Germinal center (tissue), 1 donor: ENCODE measurements at regions not wholly inside any gene's neighbourhood (a gene's known extent, or its start where the extent isn't known, plus 50 kb on each side); places are given as distances from the start of the nearest gene placed in this dataset.

Source experiments
- DNase-seq: peaks from one replicate; pipeline ENCODE4 v3.0.0; 2012; ENCODE audit warnings: mixed read lengths, low spot score

DNA sequence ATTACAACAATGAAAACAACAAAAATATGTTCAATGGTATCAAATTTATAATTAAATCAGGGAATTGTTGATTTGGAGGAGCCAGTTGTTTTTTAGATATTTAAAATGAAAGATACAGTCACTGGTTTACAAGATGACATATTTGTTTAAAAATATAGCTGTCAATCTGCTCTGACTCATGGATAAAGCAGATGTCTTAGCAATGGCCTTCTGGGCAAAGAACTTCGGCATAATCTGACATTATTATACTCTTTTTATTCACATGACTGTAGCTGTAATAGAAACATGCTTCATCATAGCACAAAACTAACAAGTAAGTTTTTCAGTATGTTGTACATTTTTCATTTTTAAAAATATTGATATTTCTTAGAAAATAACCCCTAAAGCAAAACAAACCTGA is 267.4 kb downstream of the CENPW start:
- DNase-seq: no peak

DNA sequence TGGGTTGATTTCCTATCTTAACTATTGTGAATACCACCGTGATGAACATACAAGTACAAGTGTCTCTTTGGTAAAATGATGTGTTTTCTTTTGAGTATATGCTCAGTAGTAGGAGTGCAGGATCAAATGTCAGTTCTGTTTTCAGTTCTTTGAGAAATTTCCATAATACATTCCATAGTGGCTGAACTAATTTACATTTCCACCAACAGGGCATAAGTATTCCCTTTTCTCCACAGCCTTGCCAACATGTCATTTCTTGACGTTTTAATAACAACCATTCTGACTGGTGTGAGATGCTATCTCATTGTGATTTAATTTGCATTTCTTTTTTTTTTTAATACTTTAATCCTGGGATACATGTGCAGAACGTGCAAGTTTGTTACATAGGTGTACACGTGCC is 268.8 kb downstream of the CENPW start:
- DNase-seq: no peak

DNA sequence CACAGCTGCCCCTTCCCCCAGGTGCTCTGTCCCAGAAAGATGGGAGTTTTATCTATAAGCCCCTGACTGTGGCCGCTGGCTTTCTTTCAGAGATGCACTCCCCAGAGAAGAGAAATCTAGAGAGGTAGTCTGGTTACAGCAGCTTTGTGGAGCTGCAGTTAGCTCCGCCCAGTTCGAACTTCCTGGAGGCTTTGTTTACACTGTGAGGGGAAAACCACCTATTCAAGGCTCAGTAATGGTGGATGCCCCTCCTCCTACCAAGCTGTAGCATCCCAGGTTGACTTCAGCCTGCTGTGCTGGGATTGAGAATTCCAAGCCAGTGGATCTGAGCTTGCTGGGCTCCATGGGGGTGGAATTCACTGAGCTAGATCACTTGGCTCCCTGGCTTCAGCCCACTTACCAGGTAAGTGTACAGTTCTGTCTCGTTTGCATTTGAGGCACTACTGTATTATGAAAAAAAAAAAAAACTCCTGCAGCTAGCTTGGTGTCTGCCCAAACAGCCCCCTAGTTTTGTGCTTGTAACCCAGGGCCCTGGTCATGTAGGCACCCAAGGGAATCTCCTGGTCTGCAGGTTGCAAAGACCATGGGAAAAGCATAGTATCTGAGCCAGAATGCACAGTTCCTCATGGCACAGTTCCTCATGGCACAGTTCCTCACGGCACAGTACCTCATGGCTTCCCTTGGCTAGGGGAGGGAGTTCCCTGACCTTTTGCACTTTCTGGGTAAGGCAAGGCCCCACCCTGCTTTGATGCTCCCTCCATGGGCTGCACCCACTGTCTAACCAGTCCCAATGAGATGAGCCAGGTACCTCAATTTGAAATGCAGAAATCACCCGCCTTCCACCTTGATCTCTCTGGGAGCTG is 275.0 kb downstream of the CENPW start:
- DNase-seq: no peak

DNA sequence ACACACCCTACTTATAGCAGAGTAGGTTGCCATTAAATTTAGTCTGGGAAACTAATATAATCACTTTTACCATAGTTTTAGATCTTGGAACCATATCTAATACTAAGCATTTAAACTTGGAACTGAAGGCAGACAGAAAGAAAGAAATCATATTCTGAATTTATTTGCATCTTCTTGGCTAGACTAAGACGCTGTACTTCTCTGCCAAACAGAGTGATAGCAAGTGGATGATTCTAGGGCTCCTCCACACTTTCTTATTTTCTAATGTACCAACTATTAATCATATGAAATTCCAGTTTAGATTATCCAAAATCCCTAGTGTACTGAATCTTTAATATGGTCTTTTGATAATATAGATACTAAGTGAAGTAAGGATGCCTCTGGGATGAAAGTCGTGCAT is 277.0 kb downstream of the CENPW start:
- no peak for DNase-seq

DNA sequence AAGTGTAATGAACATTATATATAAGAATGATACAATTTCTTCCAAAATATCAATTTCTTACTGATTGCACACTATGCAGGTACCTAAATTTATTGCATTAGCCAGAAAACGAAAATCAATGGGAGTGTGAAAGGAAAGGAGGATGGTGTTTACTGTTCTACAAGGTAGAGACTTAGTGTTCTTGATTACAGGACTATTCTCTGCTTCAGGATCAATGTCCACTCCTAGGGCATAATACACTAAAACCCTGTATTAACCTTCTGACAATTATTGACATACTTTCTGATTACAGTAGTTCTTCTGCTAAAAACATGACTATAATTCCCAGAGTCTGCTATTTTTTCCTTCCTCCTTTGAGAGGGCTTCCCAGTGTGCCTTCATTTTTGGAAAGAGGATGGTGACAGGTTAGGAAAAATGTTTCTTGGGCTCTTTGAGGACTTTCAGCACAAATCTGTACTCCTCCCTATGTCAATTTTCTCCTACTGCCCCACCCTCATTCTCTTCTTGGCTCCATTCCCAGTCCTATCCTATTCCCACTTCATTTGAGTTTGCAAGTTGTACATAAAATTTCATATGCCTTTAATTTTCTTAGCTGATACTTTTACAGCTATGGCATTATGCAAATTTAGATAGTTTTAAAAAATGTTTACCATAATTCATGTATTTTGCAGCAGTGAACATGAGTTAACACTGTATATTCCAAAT is 278.9 kb downstream of the CENPW start:
- DNase-seq: no peak

DNA sequence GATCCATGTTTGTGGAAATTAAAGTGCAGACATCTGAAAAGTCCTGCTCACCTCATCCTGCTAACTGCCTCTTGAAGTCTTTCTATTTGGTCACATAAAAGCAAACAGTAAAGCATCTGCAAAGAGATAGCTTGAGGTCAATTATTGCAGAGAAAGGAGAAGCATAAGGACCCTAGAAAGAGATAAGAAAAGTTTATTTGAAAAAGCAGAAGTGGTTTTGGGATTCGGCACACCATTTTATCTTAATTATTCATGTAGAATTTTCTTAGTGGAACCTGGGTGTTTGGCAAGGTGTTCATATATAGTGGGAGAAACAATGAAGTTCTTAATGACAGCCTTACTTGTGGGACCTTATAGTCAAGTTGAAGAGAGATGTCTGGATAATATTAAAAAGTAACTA is 280.8 kb downstream of the CENPW start:
- no peak for DNase-seq

DNA sequence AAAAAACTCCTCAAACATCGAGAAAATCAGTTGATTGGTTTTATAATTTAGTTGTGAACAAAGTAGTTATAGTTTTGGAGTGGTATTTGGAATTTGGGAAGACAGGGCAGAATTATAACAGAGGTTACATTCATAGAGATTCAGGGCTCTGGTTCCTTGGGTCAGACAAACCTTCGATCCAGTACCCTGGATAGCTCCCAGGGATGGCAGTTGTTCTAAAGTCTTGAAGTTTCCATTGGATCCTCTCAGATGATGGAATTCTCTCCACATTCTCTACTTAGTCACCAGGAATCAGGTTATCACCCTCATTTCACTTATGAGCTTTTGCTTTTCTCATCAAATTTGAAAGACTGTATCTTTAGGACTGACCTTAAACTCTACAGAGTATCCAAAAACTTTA is 285.1 kb downstream of the CENPW start:
- DNase-seq: no peak

DNA sequence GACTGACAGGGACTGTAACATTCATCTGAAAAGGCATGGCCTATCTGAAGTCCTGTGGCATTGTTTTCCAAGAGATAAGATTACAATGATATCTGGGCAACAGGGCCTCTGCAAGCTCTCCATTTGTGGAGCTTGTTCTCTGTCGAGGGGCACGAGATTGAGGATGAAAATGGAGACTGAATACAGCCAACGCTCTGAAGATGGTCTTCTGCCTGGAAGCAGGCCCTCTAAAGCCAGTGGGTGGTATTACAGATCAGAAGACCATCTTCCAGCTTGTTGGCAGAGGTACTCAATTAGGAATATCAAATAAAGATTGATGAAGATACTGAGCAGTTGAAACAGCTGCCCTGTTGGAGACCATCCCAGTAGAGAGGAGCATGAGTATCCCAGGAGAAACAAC is 288.2 kb downstream of the CENPW start:
- DNase-seq: no peak

DNA sequence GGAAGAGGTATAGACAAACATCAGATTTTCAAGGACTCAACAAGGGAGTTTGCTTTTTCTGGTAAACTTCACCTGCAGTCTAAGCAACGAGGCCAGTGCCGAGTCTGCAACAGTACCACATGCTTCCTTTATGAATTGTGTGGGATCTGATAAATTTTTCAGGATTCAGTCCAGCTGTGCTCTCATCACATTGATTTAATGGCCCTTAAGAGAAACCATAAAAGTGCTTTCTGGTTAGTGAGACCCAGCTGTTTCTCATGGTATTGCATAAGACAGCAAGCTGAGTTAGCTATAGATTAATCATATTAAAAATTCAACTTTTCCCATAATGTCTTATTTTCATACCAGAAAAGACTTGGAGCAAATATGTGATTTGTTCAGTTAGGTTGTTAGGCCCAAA is 291.4 kb downstream of the CENPW start:
- no peak for DNase-seq

DNA sequence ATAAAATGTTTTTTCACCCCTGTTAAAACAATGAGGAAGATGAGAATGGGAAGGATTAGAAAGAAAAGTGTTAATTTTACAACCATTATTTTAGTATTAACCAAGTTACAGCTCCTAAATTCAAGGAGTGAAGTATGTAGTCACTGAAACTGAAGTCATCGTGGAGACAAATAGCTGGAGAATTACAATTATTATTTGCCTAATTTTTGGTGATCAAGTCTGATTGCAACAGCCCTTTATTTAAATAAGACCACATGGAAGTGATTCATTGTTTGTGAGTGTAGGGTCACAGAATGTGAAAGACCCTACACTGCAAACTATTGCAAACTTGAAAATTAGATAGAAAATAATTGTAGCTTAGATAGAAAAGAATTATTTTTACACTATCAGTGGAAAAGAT is 292.4 kb downstream of the CENPW start:
- no peak for DNase-seq

DNA sequence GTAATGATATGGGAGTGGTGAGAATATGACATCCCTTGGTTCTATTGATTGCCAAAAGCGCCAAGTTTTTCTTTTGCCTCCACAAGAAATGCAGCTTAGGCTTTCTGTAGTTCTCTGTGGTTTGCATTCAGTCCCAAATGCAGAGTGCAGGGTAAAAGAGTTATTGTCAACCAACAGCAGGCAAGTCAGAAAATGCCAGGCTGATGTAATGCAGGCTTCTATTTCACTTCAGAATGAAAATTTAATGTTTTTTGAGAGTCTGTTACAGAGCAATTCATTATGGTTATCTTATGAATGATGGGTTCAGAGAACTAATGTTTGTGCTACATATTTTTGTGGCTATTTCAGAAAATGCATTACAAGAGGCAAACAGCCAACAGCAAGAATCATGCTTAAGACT is 293.5 kb downstream of the CENPW start:
- no peak for DNase-seq

DNA sequence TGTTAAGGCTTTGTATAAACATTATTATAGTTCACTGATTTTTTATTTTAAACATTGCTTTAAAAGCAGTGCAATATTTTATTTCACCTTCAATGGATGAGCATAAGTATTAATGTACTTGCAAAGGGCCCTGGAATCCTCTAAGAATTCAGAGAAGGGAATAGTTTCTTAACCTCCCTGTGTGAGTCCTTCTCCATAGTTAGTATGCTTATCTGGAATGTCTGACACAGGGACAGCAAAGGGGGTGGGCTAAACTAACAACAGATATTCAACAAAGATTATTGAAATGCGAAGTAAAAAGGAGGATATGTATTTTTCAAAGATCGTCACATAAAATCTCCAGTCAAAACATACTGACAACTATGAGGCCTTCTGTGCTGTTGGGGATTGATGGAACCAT is 300.4 kb downstream of the CENPW start:
- DNase-seq: no peak

DNA sequence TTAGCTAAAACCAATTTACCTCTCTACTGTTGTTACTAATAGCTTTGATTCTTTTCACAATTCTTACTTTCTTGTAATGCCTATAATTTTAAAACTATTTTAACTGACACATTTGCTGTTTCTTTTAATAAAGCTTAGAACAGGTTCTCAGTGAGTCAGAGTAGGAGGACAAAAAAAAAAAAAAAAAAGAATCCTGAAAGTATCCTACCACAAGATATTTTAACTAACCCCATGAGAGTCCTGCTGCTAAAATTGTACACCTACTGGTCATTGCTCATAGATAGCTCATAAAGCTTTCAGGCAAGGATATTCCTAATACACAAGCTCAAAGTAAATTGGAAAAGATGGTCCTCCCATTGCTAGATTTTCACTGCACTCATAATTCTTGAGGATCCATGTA is 301.0 kb downstream of the CENPW start:
- no peak for DNase-seq

DNA sequence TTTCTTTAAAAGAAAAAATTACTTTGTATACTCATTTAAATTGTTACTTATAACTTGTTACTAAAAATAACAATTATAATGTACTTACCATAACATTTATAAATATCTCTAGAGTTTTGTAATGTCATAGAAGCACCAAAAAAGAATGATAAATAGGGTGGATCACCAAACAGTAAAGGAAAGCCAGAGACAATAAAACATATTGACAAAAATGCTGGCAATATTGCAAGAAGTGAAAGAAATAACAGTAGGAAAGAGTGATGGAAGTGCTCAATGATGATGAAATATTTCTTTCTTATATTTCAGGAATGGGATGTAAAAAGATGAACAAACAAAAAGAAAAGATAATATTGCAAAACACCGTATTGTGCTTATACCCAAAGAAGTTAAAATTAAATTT is 301.7 kb downstream of the CENPW start:
- no peak for DNase-seq

DNA sequence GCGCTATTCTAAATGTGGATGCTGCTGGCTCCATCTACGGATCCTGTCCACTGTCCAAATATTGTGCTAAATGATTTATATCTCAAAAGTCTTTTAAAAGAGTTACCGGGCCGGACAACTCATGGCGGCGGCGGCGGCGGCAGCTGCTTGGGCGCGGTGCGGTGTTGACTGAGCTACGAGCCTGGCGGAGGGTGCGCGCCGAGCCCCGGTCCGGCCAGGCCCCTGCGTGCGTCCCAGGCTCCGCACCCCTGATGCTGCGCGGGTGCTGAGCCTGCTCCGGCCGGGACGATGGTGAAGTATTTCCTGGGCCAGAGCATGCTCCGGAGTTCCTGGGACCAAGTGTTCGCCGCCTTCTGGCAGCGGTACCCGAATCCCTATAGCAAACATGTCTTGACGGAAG is 303.4 kb downstream of the CENPW start:
- no peak for DNase-seq

DNA sequence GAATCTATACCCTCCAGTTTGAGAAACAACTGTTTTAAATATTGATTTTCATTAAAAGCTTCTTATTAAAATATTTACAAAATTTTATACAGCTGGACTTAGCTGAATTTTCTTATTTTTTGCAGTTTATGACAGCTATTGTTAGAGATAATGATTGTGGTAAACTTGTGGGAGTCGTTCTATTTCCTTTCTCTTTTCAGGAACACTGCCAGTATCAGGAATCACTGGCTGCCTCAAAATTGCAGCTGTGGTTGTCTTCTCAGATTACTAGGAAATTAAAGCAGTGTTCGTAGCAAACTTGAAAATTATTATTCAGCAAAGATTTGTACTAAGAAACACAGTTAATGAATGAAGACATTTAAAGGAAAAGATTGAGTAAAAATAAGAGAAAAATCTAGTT is 311.0 kb downstream of the CENPW start:
- DNase-seq: no peak

DNA sequence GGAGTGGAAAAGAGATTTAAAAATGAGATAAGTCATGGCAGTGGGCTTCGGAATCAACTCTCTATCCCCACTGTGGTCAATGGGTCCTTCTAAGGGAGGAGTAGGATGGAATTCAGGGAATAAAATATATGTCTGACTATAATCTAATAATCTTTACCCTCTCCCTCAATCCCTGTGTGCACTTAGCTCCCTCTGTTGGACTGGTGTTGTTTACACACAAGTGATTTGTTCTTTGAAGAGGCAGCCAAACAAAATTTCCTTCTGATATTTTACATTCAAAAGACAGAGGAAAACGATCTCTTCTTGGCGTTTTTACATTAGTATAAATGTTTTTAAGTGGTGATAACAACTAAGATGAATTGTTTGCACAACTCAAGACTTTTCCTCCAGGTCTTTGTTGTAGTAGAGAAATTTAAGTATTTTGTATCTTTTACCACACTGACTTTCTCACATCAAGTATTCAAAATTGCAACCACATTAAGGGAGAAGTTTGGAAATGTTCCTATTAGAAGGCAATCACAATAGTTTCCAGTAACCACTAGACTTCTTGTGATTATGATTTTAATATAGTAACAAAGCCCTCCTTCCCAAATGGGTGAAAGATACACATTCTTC is 317.8 kb downstream of the CENPW start:
- DNase-seq: no peak

DNA sequence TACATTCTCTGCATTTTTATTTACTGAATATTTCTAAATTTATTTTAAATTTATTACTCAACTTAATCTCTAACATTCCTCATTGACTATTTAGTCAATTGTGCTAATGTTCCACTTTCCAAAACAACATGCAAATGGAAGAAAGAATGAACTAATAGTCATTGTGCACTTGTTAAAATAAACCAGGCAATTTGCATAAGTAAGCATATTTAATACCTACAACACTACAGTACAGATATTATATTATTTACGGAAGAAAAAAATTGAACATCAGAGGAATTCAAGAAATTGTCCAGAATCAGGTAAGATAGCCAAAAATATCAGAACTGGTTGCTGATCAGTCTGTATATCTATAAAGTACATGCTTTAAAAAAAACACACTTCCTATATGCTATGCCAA is 320.5 kb downstream of the CENPW start:
- no peak for DNase-seq

DNA sequence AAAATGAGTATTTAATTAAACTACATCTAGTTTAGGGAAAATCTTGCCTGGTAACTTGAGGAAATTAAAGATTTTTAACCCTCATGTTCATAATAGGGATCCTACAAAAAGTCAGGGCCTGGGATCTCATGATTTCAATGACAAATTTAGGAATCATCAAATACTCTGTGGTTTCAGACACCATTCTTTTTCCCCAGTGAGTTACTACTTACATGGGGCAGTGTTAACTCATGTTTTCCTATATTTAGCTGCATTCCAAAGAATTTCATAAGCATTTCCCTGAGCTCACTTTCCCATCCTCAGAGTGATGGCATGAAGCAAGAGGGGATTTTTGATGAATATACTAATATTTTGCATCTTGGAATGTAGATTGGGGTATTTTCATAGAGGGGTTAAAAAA is 321.7 kb downstream of the CENPW start:
- DNase-seq: no peak

DNA sequence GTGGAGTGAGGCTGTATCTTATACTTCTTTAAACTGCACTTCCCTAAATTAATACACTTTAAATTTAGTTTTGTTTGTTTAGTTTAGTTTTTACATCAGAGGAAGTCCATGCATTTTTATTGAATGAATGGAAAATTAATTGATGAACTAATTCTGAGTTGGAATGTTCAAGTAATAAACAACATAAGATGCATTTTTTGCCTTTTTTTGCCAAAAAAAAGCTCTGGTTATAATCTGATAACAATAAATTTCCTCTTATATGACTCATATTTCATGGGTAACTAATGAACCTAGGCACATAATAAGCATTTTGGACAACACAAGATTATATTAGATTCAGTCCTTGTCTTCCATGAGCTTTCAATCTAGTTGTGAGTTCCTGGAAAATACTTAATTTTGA is 323.1 kb downstream of the CENPW start:
- DNase-seq: no peak

DNA sequence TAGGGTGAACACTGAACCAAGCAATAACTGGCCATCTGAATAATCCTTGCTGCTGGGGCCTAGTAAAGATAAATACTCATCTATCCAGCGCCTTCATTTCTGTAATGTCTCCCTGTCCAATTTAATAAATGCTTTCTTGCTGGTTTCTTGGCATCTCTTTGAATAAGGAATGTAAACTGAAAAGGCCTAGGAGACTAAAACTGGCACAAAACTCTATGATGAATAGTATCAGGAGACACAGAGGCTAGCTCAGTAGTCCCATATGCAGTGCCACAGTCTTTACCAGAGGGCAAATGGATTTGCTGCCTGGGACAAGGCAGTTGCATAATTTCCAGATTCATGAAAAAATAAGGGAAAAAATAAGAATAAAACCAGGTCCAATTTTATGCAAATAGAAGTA is 324.4 kb downstream of the CENPW start:
- no peak for DNase-seq

DNA sequence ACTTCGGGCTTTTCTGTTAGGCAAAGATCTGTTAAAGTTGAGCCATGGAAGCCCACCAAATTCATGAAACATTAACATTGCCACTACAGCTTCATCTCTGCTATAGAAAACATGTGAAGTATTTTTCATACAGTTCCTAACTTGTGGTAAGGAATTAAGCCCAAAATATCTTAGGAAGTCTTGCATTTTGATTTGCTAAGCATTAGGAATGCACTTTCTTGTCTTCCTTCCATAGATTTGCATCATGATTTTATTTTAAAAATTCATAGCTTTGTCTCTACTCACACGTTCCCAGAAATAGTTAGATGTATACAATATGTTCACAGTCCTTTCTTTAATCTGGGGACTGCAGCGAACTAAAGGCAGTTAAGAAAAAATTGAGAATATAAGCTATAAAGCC is 325.6 kb downstream of the CENPW start:
- no peak for DNase-seq

DNA sequence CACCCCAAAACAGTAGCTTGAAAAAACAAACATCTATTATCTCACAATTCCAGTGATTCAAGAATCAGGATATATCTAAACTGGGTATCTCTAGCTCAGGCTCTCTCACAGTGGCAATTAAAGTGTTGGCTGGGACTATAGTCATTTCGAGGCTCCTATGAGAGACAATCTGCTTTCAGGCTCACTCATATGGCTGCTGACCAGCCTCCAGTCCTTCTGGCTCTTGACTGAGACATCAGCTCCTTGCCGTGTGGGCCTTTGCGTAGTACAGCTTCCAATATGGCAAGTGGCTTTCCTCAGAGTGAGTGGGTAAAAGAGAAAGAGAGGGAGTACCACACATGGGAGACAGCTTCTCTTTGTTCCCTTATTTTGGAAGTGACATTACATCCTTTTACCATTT is 327.2 kb downstream of the CENPW start:
- no peak for DNase-seq
